VCaP (cell line): ENCODE measurements at regions not wholly inside any gene's neighbourhood (a gene's known extent, or its start where the extent isn't known, plus 50 kb on each side); places are given as distances from the start of the nearest gene placed in this dataset.

Experiments used
- H3K27ac ChIP-seq: fragments of 450-650 bp; 2 replicates; pipeline ENCODE4 v1.5.1; 2017
- TF ChIP-seq, protein P1 (sequence below): fragments of 450-650 bp; conservative IDR thresholded peaks from 2 replicates; pipeline ENCODE4 v1.5.1; 2017; ENCODE audit warnings: mild to moderate bottlenecking, moderate library complexity

GRCh38 chr10:2729197-2729596 is 338.2 kb upstream of the PFKP start:
- no peak overlapping the region for H3K27ac ChIP-seq
- TF ChIP-seq, protein P1, sequence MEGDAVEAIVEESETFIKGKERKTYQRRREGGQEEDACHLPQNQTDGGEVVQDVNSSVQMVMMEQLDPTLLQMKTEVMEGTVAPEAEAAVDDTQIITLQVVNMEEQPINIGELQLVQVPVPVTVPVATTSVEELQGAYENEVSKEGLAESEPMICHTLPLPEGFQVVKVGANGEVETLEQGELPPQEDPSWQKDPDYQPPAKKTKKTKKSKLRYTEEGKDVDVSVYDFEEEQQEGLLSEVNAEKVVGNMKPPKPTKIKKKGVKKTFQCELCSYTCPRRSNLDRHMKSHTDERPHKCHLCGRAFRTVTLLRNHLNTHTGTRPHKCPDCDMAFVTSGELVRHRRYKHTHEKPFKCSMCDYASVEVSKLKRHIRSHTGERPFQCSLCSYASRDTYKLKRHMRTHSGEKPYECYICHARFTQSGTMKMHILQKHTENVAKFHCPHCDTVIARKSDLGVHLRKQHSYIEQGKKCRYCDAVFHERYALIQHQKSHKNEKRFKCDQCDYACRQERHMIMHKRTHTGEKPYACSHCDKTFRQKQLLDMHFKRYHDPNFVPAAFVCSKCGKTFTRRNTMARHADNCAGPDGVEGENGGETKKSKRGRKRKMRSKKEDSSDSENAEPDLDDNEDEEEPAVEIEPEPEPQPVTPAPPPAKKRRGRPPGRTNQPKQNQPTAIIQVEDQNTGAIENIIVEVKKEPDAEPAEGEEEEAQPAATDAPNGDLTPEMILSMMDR, result no peak

- TF ChIP-seq, protein P1, result no peak
- no peak overlapping the region for H3K27ac ChIP-seq
These were observed 339.3 kb upstream of the PFKP start for GRCh38 chr10:2728087-2728486.

DNA sequence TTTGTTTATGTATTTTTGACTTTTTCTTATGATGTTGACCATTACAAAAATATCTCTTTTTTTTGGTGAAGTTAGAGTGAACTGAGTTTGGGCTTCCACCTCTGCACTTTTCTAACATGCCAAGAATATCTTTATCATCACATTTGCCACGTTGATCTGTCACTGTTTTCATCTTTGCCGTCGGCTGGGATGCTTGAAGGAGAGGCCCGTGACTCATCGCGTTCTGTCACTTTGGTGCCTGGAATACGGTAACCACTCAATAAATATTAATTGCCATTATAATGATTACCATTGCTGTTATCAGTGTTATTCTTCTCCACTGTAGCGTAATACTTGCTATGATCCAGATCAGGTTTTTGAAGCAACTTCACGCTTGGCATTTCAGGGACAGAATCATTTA is 350.8 kb upstream of the PFKP start:
- H3K27ac ChIP-seq, result no peak overlapping the region
- TF ChIP-seq, protein P1, result no peak

DNA sequence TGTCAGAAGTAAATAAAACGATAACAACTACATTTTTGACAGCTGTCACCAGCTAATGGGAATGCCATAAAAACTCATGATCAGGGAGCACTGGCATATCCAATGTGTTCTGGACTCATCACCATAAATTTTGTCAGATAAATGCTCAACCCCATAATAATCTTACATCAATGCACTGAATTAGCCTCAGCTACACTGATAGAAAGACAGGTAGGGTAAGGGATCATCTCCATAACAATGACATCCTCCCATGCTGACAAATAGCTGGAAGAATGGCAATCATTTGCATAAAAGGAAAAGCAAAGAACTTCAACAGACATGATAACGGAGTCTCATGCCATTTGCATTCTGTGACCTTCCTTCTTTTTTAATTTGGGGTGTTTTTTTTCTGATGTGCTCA is 352.8 kb upstream of the PFKP start:
- no peak overlapping the region for H3K27ac ChIP-seq
- TF ChIP-seq, protein P1, result no peak

GRCh38 chr10:2703953-2704352 is 363.4 kb upstream of the PFKP start:
- TF ChIP-seq, protein P1, result no peak

DNA sequence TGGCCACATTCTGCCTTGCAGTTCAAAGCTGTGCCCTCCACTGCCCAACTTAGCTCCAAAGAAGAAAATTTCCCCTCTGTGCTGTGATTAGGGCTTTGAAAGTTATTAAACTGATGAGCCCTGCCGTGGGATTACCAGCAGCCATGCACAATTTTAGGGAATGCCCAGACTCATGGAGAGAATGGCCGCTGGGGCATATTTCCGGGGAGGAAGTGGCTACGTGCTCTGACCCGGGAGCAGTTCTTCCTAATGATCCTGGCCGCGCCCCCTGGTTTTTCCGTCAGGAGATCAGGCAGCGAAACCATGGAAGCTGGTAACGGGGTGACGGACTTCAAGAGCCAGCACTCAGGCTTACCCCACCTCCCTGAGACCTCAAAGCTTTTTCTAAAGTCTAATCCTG is 365.5 kb upstream of the PFKP start:
- no peak overlapping the region for H3K27ac ChIP-seq
- TF ChIP-seq, protein P1, result no peak

More at GRCh38 chr10:2703953-2704352, 363.4 kb upstream of the PFKP start:
- H3K27ac ChIP-seq, result no peak overlapping the region

DNA sequence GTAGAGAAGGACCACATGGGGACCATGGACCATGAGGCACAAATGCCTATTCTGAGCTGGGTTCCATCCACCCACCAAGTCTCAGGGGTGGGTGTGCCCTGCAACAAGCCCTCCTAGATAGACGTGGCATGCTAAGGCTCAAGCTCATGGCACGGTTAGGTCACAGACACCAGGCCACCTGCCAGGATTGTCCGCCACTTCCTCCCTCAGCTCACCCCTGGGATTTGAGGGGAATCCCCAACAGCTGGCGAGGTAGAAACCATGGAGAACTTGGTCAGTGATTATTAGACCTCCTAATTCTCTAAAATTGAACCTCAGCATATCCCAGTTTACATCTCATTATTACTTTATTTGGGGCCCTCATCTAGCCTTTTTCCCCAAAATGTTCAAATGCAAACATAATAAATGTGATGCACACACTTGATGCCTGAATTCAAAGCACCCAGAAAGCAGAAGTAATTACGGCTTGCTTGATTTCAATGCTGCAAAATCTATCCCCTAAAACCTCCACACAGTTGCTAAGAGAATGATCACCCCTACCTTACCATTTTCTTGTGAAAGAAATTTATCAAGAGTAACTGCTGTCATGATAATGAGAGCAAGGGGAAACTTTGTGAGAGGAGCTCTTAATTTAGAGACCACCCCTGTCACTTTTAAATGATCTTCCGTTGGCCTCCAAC is 366.6 kb upstream of the PFKP start:
- H3K27ac ChIP-seq, result no peak overlapping the region
- TF ChIP-seq, protein P1, result no peak
